ENCODE measurements at regions not wholly inside any gene's neighbourhood (a gene's known extent, or its start where the extent isn't known, plus 50 kb on each side); places are given as distances from the start of the nearest gene placed in this dataset.

DNA sequence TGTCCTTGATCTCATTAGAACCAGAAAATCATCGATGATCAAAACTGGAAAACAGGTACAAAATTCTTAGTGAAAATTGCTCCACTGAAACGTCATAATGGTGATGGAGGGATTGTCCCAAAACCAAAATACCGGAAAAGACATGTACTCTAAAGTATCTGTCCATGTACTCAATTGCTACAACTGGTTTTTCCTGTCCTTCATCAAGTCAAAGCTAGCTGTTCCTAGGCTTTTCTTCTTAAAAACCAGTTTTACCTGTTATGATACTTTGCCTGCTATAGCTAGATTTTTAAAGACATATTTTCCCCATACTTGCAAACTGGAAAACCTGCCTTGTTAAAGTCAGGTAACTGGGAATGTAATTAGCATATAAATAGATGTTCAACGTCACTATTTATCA, 50.5 kb upstream of the LRRC1 start:
- DNase-seq: no peak

GRCh38 chr6:53741034-53741823, 53.6 kb upstream of the LRRC1 start:
- DNase-seq: no peak

- DNase-seq: no peak
These were observed 57.1 kb upstream of the LRRC1 start for GRCh38 chr6:53737746-53738145.

DNA sequence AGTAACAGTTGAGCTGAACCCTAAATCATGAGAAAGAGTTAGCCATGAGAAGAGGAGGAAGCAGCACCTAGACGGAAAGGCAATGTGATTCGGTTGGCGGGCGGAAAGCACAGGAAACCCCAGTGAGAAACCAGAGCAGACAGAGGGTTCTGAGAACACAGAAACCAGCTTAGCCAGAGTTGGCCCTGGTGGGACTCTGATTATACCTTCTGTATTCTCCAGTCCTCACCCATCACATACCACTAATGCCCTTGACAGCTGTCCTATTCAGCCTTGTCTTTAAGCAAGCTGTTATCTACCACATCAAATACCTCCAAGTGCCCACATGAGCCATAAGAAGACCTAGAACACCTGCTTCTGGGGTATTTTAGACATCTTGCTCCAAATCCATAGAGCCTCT, 58.9 kb upstream of the LRRC1 start:
- DNase-seq: no peak

DNA sequence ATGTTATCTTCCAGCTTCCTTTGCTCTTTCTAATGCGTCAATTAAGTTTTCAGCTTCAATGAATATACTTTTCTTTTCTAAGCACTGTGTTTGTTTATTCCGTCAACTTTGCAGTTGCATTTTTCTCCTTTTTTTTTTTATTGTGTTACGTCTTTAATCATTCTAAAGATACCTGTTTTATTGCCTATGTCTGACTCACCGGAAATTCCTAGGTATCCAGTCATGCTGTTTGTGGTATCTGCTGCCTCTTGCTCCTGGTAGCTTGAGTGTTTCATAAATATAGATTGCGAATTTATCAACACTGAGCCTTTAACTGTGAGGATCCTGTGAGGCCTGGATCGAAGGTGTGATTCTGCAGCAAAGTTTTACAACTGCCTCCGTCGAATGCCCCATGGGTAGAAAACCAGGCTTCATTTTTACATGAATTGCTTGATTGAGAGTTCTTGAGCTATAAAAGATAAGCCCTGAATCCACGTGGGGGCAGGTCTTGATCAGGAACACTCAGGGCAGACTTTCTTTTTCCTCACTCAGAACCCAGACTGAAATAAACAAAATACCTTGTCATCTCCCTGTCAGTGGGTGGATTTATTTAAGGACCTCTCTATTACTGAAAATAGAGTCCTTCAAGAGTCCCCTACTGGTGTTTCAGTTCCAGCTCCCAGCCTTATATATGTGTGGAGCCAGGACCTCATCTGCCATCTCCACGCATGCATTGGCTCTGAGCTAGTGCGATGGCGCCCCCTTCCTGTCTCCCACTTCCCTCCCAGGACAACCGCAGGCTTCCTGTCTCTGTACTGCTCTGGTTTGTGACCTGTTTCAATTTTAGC, 60.1 kb upstream of the LRRC1 start:
- DNase-seq: peak; percentile 83

DNA sequence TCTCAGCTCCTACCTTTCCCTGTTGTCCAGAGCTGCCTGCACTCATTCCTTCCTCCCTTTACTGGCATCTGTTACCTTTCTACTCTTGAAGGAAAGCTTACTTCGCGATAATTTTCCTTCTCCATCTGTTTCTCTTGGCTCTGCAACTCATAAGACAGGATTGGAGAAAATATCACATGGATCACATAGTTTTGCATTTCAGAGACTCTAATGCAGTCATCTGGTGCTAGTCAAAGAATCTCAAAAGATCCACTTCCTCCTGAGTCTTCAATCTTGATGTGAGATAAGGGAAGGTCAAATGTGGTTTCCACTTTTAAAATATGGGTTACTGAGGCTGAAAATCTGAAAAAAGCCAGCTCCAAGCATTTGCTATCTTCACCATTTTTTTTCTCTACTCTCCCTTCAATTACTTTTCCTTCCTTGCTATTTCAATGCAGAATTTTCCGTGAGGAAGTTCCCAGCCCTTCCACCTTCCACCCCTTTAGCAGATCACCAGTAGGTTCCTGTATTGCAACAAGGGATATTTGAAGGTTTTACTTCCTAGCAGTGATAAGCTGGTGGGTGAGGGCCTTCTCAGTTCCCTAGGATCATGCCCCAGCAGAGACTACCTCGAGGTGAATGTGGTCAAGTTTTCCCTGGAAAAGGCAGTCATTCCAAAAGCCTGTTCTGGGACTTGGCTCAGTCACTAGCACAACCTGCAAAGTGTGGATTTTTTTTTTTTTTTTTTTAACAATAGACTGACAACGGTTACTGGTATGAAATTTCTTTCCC, 62.8 kb upstream of the LRRC1 start:
- peak; percentile 56 for DNase-seq

DNA sequence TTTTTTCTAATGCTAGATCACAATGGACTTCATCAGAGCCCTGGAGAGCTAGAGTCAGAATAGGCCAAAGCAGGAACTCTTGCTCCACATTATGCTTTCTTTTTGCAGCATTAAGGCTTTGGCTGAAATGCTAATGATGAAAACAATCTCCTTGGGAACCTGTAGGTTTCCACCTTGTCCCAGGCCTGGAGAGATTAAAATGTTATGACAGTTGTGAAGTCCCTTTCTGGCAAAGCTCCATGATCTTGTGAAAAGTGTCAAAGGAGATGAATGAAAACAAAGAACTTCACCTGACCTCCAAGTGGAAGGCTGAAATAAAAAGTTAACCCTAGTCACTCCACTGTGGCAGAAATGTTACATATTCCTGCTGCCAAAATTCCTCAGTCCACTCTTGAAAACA, 64.0 kb upstream of the LRRC1 start:
- DNase-seq: no peak

DNA sequence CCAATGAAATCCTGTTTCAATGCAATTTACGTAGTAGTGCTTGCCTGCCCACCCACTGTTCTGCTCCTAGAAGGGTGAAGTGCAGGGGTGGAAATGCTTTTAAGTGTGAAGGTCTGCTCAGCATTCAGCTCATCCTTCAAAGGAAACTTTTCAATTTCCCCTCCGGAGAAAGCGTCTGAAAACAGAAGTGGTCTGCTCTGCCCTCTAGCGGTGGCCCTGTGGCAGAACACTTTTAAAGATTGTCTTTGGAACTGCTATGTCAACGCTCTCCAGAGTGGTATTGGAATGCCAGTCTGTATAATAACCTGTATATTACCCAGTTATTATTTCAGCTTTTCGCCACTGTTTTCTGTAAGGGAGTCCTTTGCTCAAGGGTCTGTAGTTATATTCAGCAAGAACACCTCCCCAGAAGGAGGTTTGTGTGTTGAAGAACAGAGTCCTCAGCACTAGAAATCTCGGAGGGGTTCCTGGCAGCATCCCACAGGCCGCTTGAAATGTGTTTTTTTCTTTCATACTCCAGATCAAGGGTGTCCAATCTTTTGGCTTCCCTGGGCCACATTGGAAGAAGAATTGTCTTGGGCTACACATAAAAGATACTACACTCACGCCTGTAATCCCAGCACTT, 63.1 kb upstream of the KLHL31 start:
- peak; percentile 86 for DNase-seq

DNA sequence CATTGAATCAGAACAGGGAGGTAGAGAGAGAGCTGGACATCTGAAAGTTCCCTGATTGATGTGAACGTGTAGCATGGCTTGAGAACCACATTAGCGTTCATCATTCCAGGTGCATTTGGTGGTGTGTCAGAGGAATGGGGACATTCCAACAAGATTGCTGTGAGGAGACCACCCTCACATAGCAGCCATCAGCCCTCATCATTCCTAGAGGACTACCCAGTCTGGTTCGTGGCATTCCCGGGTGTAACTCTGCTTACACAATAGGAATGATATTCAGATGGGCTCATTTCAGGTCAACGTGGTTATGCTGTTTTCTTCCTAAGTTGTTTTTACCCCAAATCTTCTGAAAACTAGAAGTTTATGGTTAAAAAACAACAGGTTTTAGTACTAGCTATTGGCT, 62.2 kb upstream of the KLHL31 start:
- peak; percentile 91 for DNase-seq

DNA sequence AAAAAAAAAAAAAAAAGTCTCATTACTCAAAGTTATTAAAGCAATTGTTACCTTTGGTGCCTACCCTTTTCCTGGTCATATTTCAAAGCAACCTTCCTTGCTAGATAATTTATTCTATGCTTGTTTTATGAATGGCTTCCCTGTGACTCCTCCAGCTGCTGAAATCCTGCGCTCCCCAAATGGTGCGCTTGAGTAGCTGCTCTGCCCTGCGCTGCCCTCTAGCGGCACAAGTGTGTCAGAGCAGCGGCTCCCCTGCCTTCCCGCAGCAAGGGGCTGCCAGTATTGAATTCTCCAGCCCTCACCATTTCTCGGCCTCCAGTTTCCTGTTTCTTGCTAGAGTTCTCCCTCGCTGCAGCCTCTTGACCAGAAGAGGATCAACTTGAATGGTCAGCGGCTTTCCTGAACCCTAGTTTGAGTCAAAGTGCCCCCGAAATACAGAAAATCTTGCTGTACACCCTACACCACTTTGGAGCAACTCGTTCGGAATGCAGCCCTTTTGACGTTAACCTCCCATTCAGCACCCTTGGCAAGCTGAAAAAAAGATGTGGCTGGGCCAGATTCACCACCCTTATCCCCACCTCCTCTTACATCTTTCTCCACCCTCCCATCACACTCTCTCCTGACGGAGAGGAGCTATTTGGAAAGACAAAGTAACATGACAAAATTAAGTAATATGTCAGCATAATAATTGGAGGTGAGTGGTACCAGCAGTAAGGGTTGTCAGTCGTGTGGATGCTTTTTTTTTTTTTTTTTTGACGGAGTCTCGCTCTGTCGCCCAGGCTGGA, 60.4 kb upstream of the KLHL31 start:
- DNase-seq: peak; percentile 85

DNA sequence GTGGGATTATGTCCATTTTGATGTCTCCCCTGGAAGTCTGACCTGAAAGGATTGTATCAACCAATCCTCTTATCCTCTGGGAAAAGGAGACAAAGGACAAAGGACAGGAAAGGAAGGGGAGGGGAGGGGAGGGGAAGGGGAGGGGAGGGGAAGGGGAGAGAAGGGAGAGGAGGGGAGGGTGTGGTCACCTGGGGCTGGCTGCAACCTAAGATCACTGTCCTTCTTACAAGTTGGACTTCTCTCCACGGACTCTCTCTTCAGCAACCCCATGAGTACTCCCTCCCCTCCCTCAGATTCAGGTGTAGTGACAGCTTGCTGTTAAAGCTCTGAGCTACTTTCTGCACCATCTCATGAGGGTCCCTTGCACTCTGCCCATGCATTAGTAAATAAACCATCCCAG, 58.9 kb upstream of the KLHL31 start:
- no peak for DNase-seq

GRCh38 chr6:53723331-53723730, 57.8 kb upstream of the KLHL31 start:
- DNase-seq: no peak

GRCh38 chr6:53721766-53722165, 56.2 kb upstream of the KLHL31 start:
- no peak for DNase-seq

DNA sequence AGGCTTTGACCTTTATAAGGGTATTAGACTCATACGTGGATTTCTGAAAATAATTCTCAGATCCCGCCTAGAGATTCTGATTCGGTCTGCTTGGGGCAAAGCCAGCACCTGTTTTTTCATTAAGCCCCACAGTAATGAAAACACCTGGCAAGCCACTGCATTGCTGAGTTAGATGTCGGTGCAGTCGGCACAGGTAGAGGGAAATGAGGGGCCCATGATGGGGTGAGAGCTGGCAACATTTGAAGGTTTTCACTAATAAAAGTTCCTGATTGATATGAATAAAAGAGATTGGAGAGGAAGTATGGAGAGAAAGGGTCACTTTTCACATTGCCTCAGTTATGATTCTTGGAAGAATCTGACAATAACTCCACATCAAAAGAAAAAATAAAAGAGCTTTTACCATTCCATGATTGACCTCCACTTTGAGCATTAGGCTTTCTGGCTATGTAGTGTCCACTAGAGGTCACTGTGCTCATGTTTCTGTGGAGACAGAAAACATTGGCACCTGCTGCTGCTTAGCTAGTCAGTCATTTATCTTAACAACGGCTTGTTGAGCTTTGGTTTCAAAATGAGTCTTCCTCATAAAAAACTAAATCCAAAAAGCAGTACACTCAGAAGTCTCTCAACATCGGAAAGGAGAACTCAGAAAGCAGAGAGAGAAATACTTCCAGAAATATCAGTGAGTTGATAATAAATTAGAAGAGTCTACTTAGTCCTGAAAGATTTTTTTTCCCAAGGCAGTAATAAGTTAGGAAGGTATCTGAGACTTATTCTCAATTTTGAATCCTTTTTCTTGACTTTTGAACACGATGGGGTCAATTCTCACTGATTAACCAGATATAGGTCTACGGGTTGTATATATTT, 53.3 kb upstream of the KLHL31 start:
- DNase-seq: no peak

GRCh38 chr6:53717566-53717965, 52.0 kb upstream of the KLHL31 start:
- DNase-seq: no peak

GRCh38 chr6:53715434-53715833, 49.9 kb upstream of the KLHL31 start:
- DNase-seq: no peak
